ENCODE measurements at regions not wholly inside any gene's neighbourhood (a gene's known extent, or its start where the extent isn't known, plus 50 kb on each side); places are given as distances from the start of the nearest gene placed in this dataset.
"Not testable (repeated sequence)": the region's sequence is repeated elsewhere in the genome, so short reads cannot be mapped to it uniquely, and the experiment has no call there.

GRCh38 chr3:35067750-35068149 is 571.6 kb upstream of the ARPP21 start:
- no peak for DNase-seq

GRCh38 chr3:35070088-35070487 is 569.2 kb upstream of the ARPP21 start:
- DNase-seq: no peak

- no peak for DNase-seq
Observed at GRCh38 chr3:35071772-35072171, 567.6 kb upstream of the ARPP21 start.

- DNase-seq: no peak
Observed at GRCh38 chr3:35078780-35079179, 560.5 kb upstream of the ARPP21 start.

GRCh38 chr3:35079403-35079802 is 559.9 kb upstream of the ARPP21 start:
- no peak for DNase-seq

- DNase-seq: no peak
Observed at GRCh38 chr3:35081899-35082298, 557.4 kb upstream of the ARPP21 start.

GRCh38 chr3:35088943-35089342 is 550.4 kb upstream of the ARPP21 start:
- DNase-seq: no peak

- DNase-seq: no peak
Observed at GRCh38 chr3:35114686-35115085, 524.6 kb upstream of the ARPP21 start.

- DNase-seq: no peak
Observed at GRCh38 chr3:35120026-35120425, 519.3 kb upstream of the ARPP21 start.

- DNase-seq: no peak
Observed at GRCh38 chr3:35137612-35138011, 501.7 kb upstream of the ARPP21 start.

GRCh38 chr3:35141406-35141805 is 497.9 kb upstream of the ARPP21 start:
- DNase-seq: no peak

- no peak for DNase-seq
Observed at GRCh38 chr3:35144011-35144410, 495.3 kb upstream of the ARPP21 start.

- not testable (repeated sequence) for DNase-seq
Observed at GRCh38 chr3:35146256-35147035, 492.9 kb upstream of the ARPP21 start.

GRCh38 chr3:35183927-35184675 is 455.2 kb upstream of the ARPP21 start:
- no peak for DNase-seq

- DNase-seq: no peak
Observed at GRCh38 chr3:35184775-35185174, 454.6 kb upstream of the ARPP21 start.

GRCh38 chr3:35187908-35188307 is 451.4 kb upstream of the ARPP21 start:
- no peak for DNase-seq

GRCh38 chr3:35194666-35195065 is 444.7 kb upstream of the ARPP21 start:
- DNase-seq: no peak

- DNase-seq: no peak
Observed at GRCh38 chr3:35198857-35199256, 440.5 kb upstream of the ARPP21 start.

- no peak for DNase-seq
Observed at GRCh38 chr3:35200056-35200455, 439.3 kb upstream of the ARPP21 start.

- DNase-seq: no peak
Observed at GRCh38 chr3:35201211-35201610, 438.1 kb upstream of the ARPP21 start.

- DNase-seq: no peak
Observed at GRCh38 chr3:35215525-35216500, 423.5 kb upstream of the ARPP21 start.

- DNase-seq: no peak
Observed at GRCh38 chr3:35216501-35217266, 422.6 kb upstream of the ARPP21 start.
